K562 (cell line): ENCODE measurements at regions not wholly inside any gene's neighbourhood (a gene's known extent, or its start where the extent isn't known, plus 50 kb on each side); places are given as distances from the start of the nearest gene placed in this dataset.

Experiments
- ATAC-seq: fragments of 200-7000 bp; cut with Tn5 transposase; 3 replicates; pipeline ENCODE4 v1.9.1; 2020; ENCODE audit warnings: moderate library complexity
- BruUV-seq: library from RNA; stranded (reverse); fragments of 400-500 nt; replicated peaks from 2 replicates; lab custom pipeline; 2021; lab: Mats Ljungman, UMichigan
- CTCF ChIA-PET: fragments of 300-600 bp; formaldehyde crosslinking; extraction: SDS; loops from one replicate; lab custom pipeline; 2021; ENCODE audit warnings: low intra/inter-chr PET ratio; lab: Yijun Ruan, JAX
- POLR2A ChIA-PET: fragments of 300-600, 350-650 bp; sonication (Branson Sonifier 250); formaldehyde crosslinking; extraction: SDS; loops from one replicate; lab custom pipeline; 2021; ENCODE audit warnings: antibody characterized with exemption, inconsistent platforms; lab: Yijun Ruan, JAX
- DNase-seq, 4 experiments: peaks; one replicate each; pipeline versions ENCODE4 v3.0.0 to v3.0.0-alpha.2; 2011 to 2018; ENCODE audit warnings: low spot score in 3 of 4, mixed read lengths in 3 of 4; ENCODE audit errors: extremely low read depth in 1 of 4
- FAIRE-seq: peaks from 2 replicates; lab custom pipeline; 2011; peaks lifted over from hg19 to GRCh38; lab: Jason Lieb, UNC
- H2AFZ ChIP-seq: 2 replicates; pipeline ENCODE4 v1.6.0; 2011; ENCODE audit warnings: low read depth, low read length, control low read depth, inconsistent platforms
- H3K27ac ChIP-seq: fragments of 200-600 bp; 3 replicates; pipeline ENCODE4 v1.8.0; 2011; ENCODE audit warnings: low read depth, mild to moderate bottlenecking, control low read depth, inconsistent platforms, low read length, moderate library complexity, mixed read lengths; ENCODE audit errors: extremely low read depth
- H3K27me3 ChIP-seq, 2 experiments: fragments of 300-600 bp in 1 of 2; 2 replicates in 1 of 2; 3 replicates in 1 of 2; pipeline versions ENCODE4 v1.6.0 to v1.8.0; 2011; ENCODE audit warnings: inconsistent platforms in 2 of 2, low read length in 2 of 2, mild to moderate bottlenecking in 1 of 2, mixed read lengths in 1 of 2, moderate library complexity in 1 of 2; ENCODE audit not compliant: control insufficient read depth in 2 of 2, insufficient read depth in 2 of 2
- H3K36me3 ChIP-seq: fragments of 300-600 bp; 3 replicates; pipeline ENCODE4 v1.8.0; 2011; ENCODE audit warnings: mild to moderate bottlenecking, low read length, inconsistent platforms; ENCODE audit not compliant: control insufficient read depth, insufficient read depth
- H3K4me1 ChIP-seq, 2 experiments: fragments of 200-600 bp in 1 of 2; replicated peaks in 1 of 2; 2 replicates in 1 of 2; 3 replicates in 1 of 2; pipeline versions ENCODE4 v1.5.1 to v1.8.0; 2011; ENCODE audit warnings: inconsistent platforms in 2 of 2, low read length in 2 of 2, mild to moderate bottlenecking in 1 of 2, mixed read lengths in 1 of 2, moderate library complexity in 1 of 2; ENCODE audit not compliant: control insufficient read depth in 2 of 2, insufficient read depth in 2 of 2
- H3K4me2 ChIP-seq: 2 replicates; pipeline ENCODE4 v1.6.1; 2011; ENCODE audit warnings: low read length, control low read depth, inconsistent platforms, mixed read lengths; ENCODE audit not compliant: insufficient read depth
- H3K4me3 ChIP-seq: fragments of 200-600 bp; sonication (generic), shearing (Covaris generic); 2 replicates; pipeline ENCODE4 v1.5.1; 2016; ENCODE audit warnings: control low read depth, inconsistent platforms
- H3K79me2 ChIP-seq: fragments of 200-600 bp; 3 replicates; pipeline ENCODE4 v1.8.0; 2011; ENCODE audit warnings: low read length, inconsistent platforms; ENCODE audit not compliant: control insufficient read depth, insufficient read depth
- H3K9ac ChIP-seq, 2 experiments: 2 replicates each; pipeline versions ENCODE4 v1.6.0 to v1.6.1; 2011; ENCODE audit warnings: low read depth in 2 of 2, low read length in 2 of 2, control low read depth in 1 of 2, inconsistent platforms in 1 of 2, mild to moderate bottlenecking in 1 of 2, mixed read lengths in 1 of 2; ENCODE audit not compliant: insufficient read depth in 1 of 2
- H3K9me1 ChIP-seq: one replicate; pipeline ENCODE4 v1.6.0; 2011; ENCODE audit warnings: inconsistent platforms, mild to moderate bottlenecking, low read length, moderate library complexity; ENCODE audit not compliant: control insufficient read depth, insufficient read depth
- H3K9me3 ChIP-seq: replicated peaks from 2 replicates; pipeline ENCODE4 v1.5.1; 2011; ENCODE audit warnings: low read depth, low read length, inconsistent platforms; ENCODE audit not compliant: control insufficient read depth, insufficient read depth
- H4K20me1 ChIP-seq: replicated peaks from 2 replicates; pipeline ENCODE4 v1.6.1; 2011; ENCODE audit warnings: low read length, inconsistent platforms, mixed read lengths; ENCODE audit not compliant: control insufficient read depth, insufficient read depth
- E2F1 ChIP-seq: sonication (generic); formaldehyde crosslinking; IDR thresholded peaks from 2 replicates; pipeline ENCODE4 v1.8.1; 2023; ENCODE audit warnings: mild to moderate bottlenecking, missing genetic modification reagents, moderate library complexity
- HNRNPLL ChIP-seq: fragments of 200-400 bp; formaldehyde crosslinking; IDR thresholded peaks from 2 replicates; pipeline ENCODE4 v1.6.1; 2017; ENCODE audit warnings: low read length, low read depth, mild to moderate bottlenecking; ENCODE audit not compliant: poor library complexity, severe bottlenecking
- IRF1 ChIP-seq: sonication (generic); formaldehyde crosslinking; IDR thresholded peaks from 2 replicates; pipeline ENCODE4 v1.8.0; 2022; ENCODE audit warnings: missing genetic modification reagents, mild to moderate bottlenecking, borderline replicate concordance
- MTA1 ChIP-seq: fragments of 450-650 bp; IDR thresholded peaks from 2 replicates; pipeline ENCODE4 v1.6.1; 2017; ENCODE audit warnings: borderline replicate concordance
- RBBP5 ChIP-seq: fragments of 200-600 bp; sonication (generic); IDR thresholded peaks from 2 replicates; pipeline ENCODE4 v1.6.1; 2012; ENCODE audit warnings: borderline replicate concordance, mild to moderate bottlenecking, low read length, control low read depth, inconsistent platforms; ENCODE audit not compliant: insufficient read depth, poor library complexity, severe bottlenecking
- SMC3 ChIP-seq: conservative IDR thresholded peaks from 2 replicates; pipeline ENCODE4 v1.6.1; 2011; ENCODE audit warnings: low read depth, low read length, improper control_type of control experiment; ENCODE audit not compliant: insufficient read depth
- SNRNP70 ChIP-seq: fragments of 200-400 bp; formaldehyde crosslinking; optimal IDR thresholded peaks from 2 replicates; pipeline ENCODE3; 2017; ENCODE audit warnings: low read depth, low read length
- SRSF1 ChIP-seq: fragments of 200-400 bp; formaldehyde crosslinking; IDR thresholded peaks from 2 replicates; pipeline ENCODE4 v1.6.1; 2017; ENCODE audit warnings: mild to moderate bottlenecking, low read depth, low read length, moderate library complexity
- ZNF280A ChIP-seq: fragments of 450-650 bp; IDR thresholded peaks from 2 replicates; pipeline ENCODE4 v1.6.1; 2018; ENCODE audit warnings: mild to moderate bottlenecking, low read depth; ENCODE audit not compliant: partially characterized antibody
- ZNF592 ChIP-seq: fragments of 450-650 bp; IDR thresholded peaks from 2 replicates; pipeline ENCODE4 v1.6.1; 2017; ENCODE audit warnings: antibody characterized with exemption, mild to moderate bottlenecking
- ZZZ3 ChIP-seq: fragments of 450-650 bp; IDR thresholded peaks from 2 replicates; pipeline ENCODE4 v1.6.1; 2016; ENCODE audit warnings: antibody characterized with exemption, mild to moderate bottlenecking, moderate library complexity
- WGBS: fragments of 100-300 bp; shearing (Covaris generic); methylation state at CpG from one replicate; pipeline ENCODE4 v1.1.6; 2016; ENCODE audit warnings: low coverage, mixed read lengths; ENCODE audit not compliant: insufficient coverage; ENCODE audit errors: missing lambda C conversion rate; 5-methylcytosine and 5-hydroxymethylcytosine counted together
- in situ Hi-C: fragments of 300-500 bp; cut with MboI; formaldehyde crosslinking; loops from 4 replicates; pipeline ENCODE4 v1.15.0; 2018; ENCODE audit warnings: inconsistent platforms, mixed read lengths
- intact Hi-C: fragments of 100-400 bp; cut with micrococcal nuclease; formaldehyde crosslinking; loops from 2 replicates; pipeline ENCODE4 v1.14.2; 2022

- TF ChIP-seq ZNF280A (no peak), MTA1 (no peak), SMC3 (no peak), SNRNP70 (no peak), SRSF1 (no peak)
- TF ChIP-seq, all 486 proteins: peak for 0
Observed at GRCh38 chr5:12214267-12215015, 310.2 kb upstream of the CTNND2 start (continued).

GRCh38 chr5:12208366-12209100 is 304.3 kb upstream of the CTNND2 start:
- no TSS peak for BruUV-seq
- intact Hi-C loops (no loop called here), in situ Hi-C loops (no loop called here)
- H3K4me3 ChIP-seq = no peak overlapping the region
- H3K36me3 ChIP-seq = no peaks in the 10 kb centered on the region
- POLR2A ChIA-PET = no interaction called here
- no peaks in the 10 kb centered on the region for H3K27me3 ChIP-seq
- H3K9ac ChIP-seq = no peak overlapping the region
- 0% methylated on average over 4 of the region's 4 CpGs for WGBS
- DNase-seq (no peak), FAIRE-seq (no peak), ATAC-seq (no peak)
- no peak overlapping the region for H3K4me2 ChIP-seq
- no peaks in the 10 kb centered on the region for H3K9me1 ChIP-seq
- no peaks in the 10 kb centered on the region for H3K79me2 ChIP-seq
- H2AFZ ChIP-seq = no peak overlapping the region
- CTCF ChIA-PET = no interaction called here
- no peaks in the 10 kb centered on the region for H3K9me3 ChIP-seq
- no peak overlapping the region for H3K27ac ChIP-seq
- no peaks in the 10 kb centered on the region for H3K4me1 ChIP-seq
- H4K20me1 ChIP-seq = no peaks in the 10 kb centered on the region
- TF ChIP-seq RBBP5 = no peak
- no peak for TF ChIP-seq ZZZ3
- no peak for TF ChIP-seq ZNF592
- no peak for TF ChIP-seq IRF1
- TF ChIP-seq E2F1 (CRISPR knock-in tag) = no peak
- no peak for TF ChIP-seq HNRNPLL
